Epithelial cell of prostate (primary cell): ENCODE measurements at regions not wholly inside any gene's neighbourhood (a gene's known extent, or its start where the extent isn't known, plus 50 kb on each side); places are given as distances from the start of the nearest gene placed in this dataset.

ENCODE experiments used
- DNase-seq: peaks from one replicate; pipeline ENCODE4 v3.0.0-alpha.2; 2011; ENCODE audit warnings: low read depth, low spot score
- H3K27ac ChIP-seq: fragments of 450-650 bp; 2 replicates; pipeline ENCODE4 v1.5.1; 2017; ENCODE audit warnings: mild to moderate bottlenecking

GRCh38 chr21:28445141-28445830, 547.4 kb downstream of the LTN1 start:
- DNase-seq, result peak; percentile 37
- peak overlapping the region; percentile 44 for H3K27ac ChIP-seq

GRCh38 chr21:28444557-28444956, 548.1 kb downstream of the LTN1 start:
- no peak for DNase-seq
- H3K27ac ChIP-seq, result peak overlapping the region; percentile 44

- peak overlapping the region; percentile 44 for H3K27ac ChIP-seq
Measured at GRCh38 chr21:28444111-28444510, 548.6 kb downstream of the LTN1 start.

GRCh38 chr21:28442624-28443023, 550.1 kb downstream of the LTN1 start:
- DNase-seq, result peak; percentile 18
- peak overlapping the region; percentile 32 for H3K27ac ChIP-seq

More at GRCh38 chr21:28444111-28444510, 548.6 kb downstream of the LTN1 start:
- no peak for DNase-seq

GRCh38 chr21:28442085-28442484, 550.6 kb downstream of the LTN1 start:
- H3K27ac ChIP-seq, result peak overlapping the region; percentile 32
- DNase-seq, result no peak

GRCh38 chr21:28439788-28440187, 552.9 kb downstream of the LTN1 start:
- no peak overlapping the region for H3K27ac ChIP-seq

GRCh38 chr21:28439251-28439650, 553.4 kb downstream of the LTN1 start:
- no peak overlapping the region for H3K27ac ChIP-seq
- DNase-seq, result no peak

More at GRCh38 chr21:28439788-28440187, 552.9 kb downstream of the LTN1 start:
- no peak for DNase-seq

GRCh38 chr21:28437061-28437460, 555.6 kb downstream of the LTN1 start:
- no peak for DNase-seq
- H3K27ac ChIP-seq, result no peak overlapping the region

- peak; percentile 10 for DNase-seq
- H3K27ac ChIP-seq, result no peak overlapping the region
Measured at GRCh38 chr21:28436286-28436932, 556.3 kb downstream of the LTN1 start.

GRCh38 chr21:28431527-28432200, 561.0 kb downstream of the LTN1 start:
- no peak for DNase-seq

GRCh38 chr21:28431022-28431421, 561.7 kb downstream of the LTN1 start:
- H3K27ac ChIP-seq, result no peak overlapping the region
- no peak for DNase-seq

More at GRCh38 chr21:28431527-28432200, 561.0 kb downstream of the LTN1 start:
- no peak overlapping the region for H3K27ac ChIP-seq

GRCh38 chr21:28429161-28429560, 563.5 kb downstream of the LTN1 start:
- no peak overlapping the region for H3K27ac ChIP-seq
- DNase-seq, result no peak

- H3K27ac ChIP-seq, result no peak overlapping the region
- no peak for DNase-seq
Measured at GRCh38 chr21:28427394-28428022, 565.2 kb downstream of the LTN1 start.

GRCh38 chr21:28426545-28426944, 566.1 kb downstream of the LTN1 start:
- H3K27ac ChIP-seq, result no peak overlapping the region
- no peak for DNase-seq

- no peak overlapping the region for H3K27ac ChIP-seq
- DNase-seq, result no peak
Measured at GRCh38 chr21:28423521-28424190, 569.0 kb downstream of the LTN1 start.

- no peak overlapping the region for H3K27ac ChIP-seq
- no peak for DNase-seq
Measured at GRCh38 chr21:28421716-28422524, 570.8 kb downstream of the LTN1 start.

GRCh38 chr21:28419811-28420210, 572.9 kb downstream of the LTN1 start:
- DNase-seq, result no peak
- H3K27ac ChIP-seq, result no peak overlapping the region

GRCh38 chr21:28418726-28419514, 573.8 kb downstream of the LTN1 start:
- no peak for DNase-seq
- no peak overlapping the region for H3K27ac ChIP-seq

GRCh38 chr21:28410256-28410655, 582.4 kb downstream of the LTN1 start:
- no peak overlapping the region for H3K27ac ChIP-seq
- no peak for DNase-seq
